SKM-1 treated with dmso at 0.1 percent for 144 hours (cell line): ENCODE measurements at regions not wholly inside any gene's neighbourhood (a gene's known extent, or its start where the extent isn't known, plus 50 kb on each side); places are given as distances from the start of the nearest gene placed in this dataset.

Experiments used
- DNase-seq: peaks from one replicate; lab custom pipeline; 2025; ENCODE audit not compliant: unreplicated experiment; lab: John Stamatoyannopoulos, UW

DNA sequence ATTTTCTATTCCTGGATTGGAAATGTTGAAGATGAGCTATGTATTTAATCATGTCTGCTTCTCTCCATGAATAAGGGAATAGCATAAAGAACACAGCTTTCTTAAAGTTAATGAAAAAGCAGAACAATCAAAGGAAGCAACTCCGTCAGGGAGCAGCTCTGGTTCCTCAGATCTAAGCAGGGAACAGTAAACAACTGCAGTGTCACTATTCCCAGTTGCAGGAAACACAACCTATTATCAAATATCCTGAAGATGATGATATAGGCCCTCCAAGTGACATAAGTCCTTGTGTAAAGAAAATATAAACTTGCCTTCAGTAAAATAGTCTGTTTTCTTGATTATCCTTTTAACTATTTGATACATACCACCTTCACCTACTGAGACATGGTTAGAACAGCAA lies 228.1 kb downstream of the KCNC2 start:
- DNase-seq, result no peak

DNA sequence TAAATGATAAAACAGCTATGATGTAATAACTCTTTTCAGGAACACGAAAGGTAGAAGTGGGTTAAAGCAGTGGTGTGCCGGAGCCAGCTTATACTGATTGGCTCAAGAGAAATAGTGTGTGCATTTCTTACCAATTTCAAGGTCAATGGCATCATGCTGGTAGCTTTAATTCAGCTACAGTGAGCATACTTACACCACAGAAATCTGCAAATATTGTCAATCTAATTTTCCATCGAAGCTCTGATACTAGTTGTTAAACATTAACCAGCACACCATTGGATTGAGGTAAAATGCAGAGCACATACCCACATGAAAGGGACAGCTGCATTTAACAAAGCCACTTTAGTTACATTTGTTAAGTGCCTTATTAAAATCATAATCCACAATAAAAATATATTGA lies 225.7 kb downstream of the KCNC2 start:
- DNase-seq, result no peak

DNA sequence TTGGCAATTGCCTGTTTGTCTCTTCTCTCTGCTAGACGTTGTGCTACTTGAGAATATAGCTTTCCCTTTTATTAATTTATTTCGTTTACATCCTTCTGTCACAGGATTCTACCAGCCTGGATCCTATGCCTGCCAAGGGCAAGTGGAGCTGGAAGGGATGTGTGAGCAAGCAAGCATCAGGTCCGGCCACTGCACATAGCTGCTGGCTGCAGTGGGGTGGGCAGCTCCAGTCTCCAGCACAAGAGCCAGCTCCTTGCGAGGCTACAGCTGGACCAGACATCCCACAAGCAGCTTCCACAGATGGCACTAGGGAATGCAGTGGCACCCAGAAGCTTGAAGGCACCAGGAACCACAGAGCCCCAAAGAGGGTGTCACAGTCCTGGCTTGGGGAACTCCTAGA lies 225.0 kb downstream of the KCNC2 start:
- DNase-seq, result no peak

DNA sequence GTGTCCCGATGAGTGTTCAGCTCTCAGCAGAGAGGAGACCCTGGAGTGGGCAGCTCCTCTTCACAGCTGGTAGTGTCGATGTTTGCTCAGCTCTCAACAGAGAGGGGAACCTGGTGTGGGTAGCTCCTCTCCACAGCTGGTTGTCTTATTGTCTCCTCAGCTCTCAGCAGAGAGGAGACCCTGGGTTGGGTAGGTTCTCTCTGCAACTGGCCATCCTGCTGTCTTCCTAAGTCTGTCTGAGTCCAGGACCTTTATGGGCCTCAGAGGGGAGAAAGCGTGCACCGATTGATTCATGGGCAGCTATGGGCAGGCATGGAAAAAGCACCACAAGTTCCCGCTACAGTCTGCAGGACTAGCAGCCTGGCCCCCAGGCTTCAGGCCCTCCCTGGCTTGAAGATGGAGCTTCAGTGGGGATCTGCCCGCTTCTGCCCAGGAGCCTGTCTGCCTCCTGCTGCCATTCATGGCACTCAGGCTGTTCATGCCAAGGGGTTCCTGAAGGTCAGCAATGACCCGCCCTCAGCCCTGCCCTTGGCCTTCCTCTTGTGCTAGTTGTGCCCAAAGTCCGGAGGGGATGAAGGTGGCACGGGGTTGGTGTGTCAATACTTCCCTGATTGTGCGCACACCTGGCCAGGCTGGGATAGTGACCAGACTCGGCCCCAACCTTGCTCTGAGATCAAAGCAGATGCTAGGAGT lies 224.2 kb downstream of the KCNC2 start:
- DNase-seq, result no peak

DNA sequence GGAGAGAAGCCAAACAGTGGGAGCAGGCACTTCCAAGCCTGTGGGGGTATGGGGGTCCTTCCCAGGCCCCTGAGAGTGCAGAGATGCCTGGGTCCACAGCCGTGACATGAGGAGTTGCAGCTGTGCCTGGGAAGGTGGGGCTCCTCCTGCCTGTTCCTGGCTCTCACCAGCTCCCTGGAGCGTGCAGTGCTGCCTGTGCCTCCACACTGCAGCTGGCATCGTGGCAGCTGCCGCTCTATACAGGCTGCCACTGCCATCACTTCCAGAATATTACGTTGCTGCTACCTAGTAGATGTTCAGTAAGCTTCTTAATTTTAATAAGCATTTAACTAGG lies 223.7 kb downstream of the KCNC2 start:
- DNase-seq, result no peak

DNA sequence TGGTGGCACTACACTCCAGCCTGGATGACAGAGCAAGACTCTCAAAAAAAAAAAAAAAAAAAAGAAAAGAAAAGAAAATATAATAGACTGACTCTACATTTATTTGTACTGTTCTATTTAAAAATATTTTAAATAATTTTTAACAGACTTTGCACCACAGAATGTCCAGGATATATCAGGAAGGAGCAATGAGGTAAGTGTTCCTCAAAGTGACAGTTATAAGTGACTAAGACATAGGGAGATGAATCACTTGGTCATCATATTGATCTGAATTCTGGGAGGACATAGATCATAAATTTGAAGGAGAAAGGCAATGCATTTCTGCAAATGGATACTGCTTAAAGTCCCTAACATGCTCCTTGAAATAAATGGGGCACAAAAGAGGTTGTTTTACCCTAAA lies 221.5 kb downstream of the KCNC2 start:
- DNase-seq, result no peak
